Effector memory CD8-positive, alpha-beta T cell (primary cell): ENCODE measurements at regions not wholly inside any gene's neighbourhood (a gene's known extent, or its start where the extent isn't known, plus 50 kb on each side); places are given as distances from the start of the nearest gene placed in this dataset.

Experiments
- ATAC-seq: fragments of 150-1000 bp; cut with Tn5 transposase; replicated peaks from 2 replicates; pipeline ENCODE4 v1.10.0; 2021; ENCODE audit warnings: mild to moderate bottlenecking, moderate library complexity
- DNase-seq, 3 experiments: peaks; one replicate each; pipeline ENCODE4 v3.0.0; 2021
- H3K27ac Mint-ChIP-seq, 2 donors: one replicate each; pipeline ENCODE4 v1.8.0; 2022; ENCODE audit warnings: mild to moderate bottlenecking in 2 of 2, mixed read lengths in 2 of 2, moderate library complexity in 2 of 2
- H3K27me3 Mint-ChIP-seq, 2 donors: one replicate each; pipeline ENCODE4 v1.8.0; 2022; ENCODE audit warnings: mixed read lengths in 2 of 2
- H3K36me3 Mint-ChIP-seq: one replicate; pipeline ENCODE4 v1.8.0; 2022; ENCODE audit warnings: mild to moderate bottlenecking, moderate library complexity, mixed read lengths; ENCODE audit not compliant: insufficient read depth
- H3K4me1 Mint-ChIP-seq, 2 donors: one replicate each; pipeline ENCODE4 v1.8.0; 2022; ENCODE audit warnings: low read depth in 2 of 2, mixed read lengths in 2 of 2
- H3K4me3 Mint-ChIP-seq, 2 donors: one replicate each; pipeline ENCODE4 v1.8.0; 2022; ENCODE audit warnings: mild to moderate bottlenecking in 2 of 2, mixed read lengths in 2 of 2, moderate library complexity in 2 of 2
- H3K9me3 Mint-ChIP-seq, 2 donors: one replicate each; pipeline ENCODE4 v1.8.0; 2022; ENCODE audit warnings: mixed read lengths in 2 of 2

DNA sequence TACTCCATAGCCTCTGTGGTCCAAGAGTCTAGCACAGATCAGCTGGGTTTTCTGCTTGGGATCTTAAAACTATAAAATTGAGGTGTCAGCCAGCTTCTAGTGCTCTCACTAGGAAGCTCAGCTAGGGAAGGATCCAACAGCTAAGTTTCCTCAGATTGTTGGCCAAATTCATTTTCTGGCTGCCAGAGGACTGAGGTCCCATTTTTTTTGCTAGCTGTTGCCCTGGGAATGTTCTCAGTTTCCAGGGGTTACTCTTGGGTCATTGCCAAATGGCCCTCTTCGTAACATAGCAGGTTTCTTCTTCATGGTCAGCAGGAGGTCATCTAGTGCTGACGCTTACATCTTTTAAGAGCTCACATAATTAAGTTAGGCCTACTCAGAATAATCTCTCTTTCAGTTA lies 2178.2 kb downstream of the ARAP2 start:
- Mint-ChIP-seq H3K36me3 (no peaks in the 10 kb centered on the region), H3K27me3 (no peaks in the 10 kb centered on the region), H3K4me1 (no peaks in the 10 kb centered on the region), H3K4me3 (no peak overlapping the region), H3K9me3 (peaks cover 0 to 3% of the 10 kb centered on the region in 2 donors), H3K27ac (no peak overlapping the region)
- DNase-seq (no peak), ATAC-seq (no peak)

DNA sequence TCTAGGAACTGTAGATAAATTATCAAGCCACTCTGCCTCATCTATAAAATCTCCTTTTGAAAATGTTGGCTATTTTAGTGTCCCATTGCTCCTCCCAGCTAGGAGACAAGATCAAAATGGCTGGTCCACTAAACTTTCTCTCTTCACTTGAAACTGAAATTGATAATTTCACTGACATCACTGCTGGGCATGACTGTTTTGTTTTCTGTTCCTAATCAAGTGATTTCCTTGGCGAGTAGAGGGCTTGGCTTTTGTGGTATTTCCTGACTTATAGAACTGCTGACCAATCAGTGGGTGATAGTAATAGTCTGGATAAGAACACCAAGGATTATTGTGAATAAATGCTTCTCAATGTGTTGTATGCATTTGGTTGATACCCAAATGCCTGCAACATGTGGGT lies 2152.9 kb downstream of the ARAP2 start:
- Mint-ChIP-seq H3K4me1 (no peaks in the 10 kb centered on the region), H3K36me3 (no peaks in the 10 kb centered on the region), H3K27me3 (no peaks in the 10 kb centered on the region), H3K4me3 (no peak overlapping the region), H3K27ac (no peak overlapping the region), H3K9me3 (peaks cover 0 to 3% of the 10 kb centered on the region in 2 donors)
- ATAC-seq: no peak
- DNase-seq: no peak

- H3K4me1 Mint-ChIP-seq: no peaks in the 10 kb centered on the region
- ATAC-seq (no peak), DNase-seq (no peak)
- peaks cover 0 to 6% of the 10 kb centered on the region in 2 donors for H3K9me3 Mint-ChIP-seq
- H3K27ac Mint-ChIP-seq: no peak overlapping the region
- no peaks in the 10 kb centered on the region for H3K27me3 Mint-ChIP-seq
- H3K36me3 Mint-ChIP-seq: no peaks in the 10 kb centered on the region
- no peak overlapping the region for H3K4me3 Mint-ChIP-seq
Measured at GRCh38 chr4:34094114-34094513, 2150.2 kb downstream of the ARAP2 start.

DNA sequence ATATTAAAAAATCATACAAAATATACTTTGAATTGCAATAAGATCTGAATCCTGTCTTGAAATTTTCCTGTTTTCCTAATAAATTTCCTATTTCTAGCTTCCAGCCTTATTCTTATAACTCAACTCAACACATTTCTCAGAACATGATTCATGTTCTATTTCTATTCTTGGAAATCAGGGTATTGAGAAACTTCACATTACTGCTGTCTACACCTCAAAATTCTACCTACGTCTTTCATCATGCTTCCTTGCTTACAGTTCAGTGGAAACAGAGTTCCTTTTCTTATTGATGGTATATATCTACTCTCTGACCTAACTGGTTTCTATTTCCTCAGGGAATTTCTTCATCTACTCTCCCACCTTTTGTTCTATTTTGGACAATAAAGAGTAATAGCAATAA lies 2139.0 kb downstream of the ARAP2 start:
- Mint-ChIP-seq H3K4me3 (no peak overlapping the region), H3K36me3 (no peaks in the 10 kb centered on the region), H3K27me3 (no peaks in the 10 kb centered on the region), H3K9me3 (peaks cover 0 to 7% of the 10 kb centered on the region in 2 donors), H3K27ac (no peak overlapping the region), H3K4me1 (no peaks in the 10 kb centered on the region)
- DNase-seq (no peak), ATAC-seq (no peak)

- no peak overlapping the region for H3K27ac Mint-ChIP-seq
- no peaks in the 10 kb centered on the region for H3K4me1 Mint-ChIP-seq
- no peak for ATAC-seq
- no peaks in the 10 kb centered on the region for H3K27me3 Mint-ChIP-seq
- H3K36me3 Mint-ChIP-seq: no peaks in the 10 kb centered on the region
- H3K4me3 Mint-ChIP-seq: no peak overlapping the region
- peaks cover 0 to 8% of the 10 kb centered on the region in 2 donors for H3K9me3 Mint-ChIP-seq
- no peak for DNase-seq
Measured at GRCh38 chr4:34108391-34108790, 2135.9 kb downstream of the ARAP2 start.

- ATAC-seq: no peak
- H3K36me3 Mint-ChIP-seq: no peaks in the 10 kb centered on the region
- no peaks in the 10 kb centered on the region for H3K27me3 Mint-ChIP-seq
- H3K4me1 Mint-ChIP-seq: no peaks in the 10 kb centered on the region
- no peak for DNase-seq
- H3K4me3 Mint-ChIP-seq: no peak overlapping the region
- no peak overlapping the region for H3K27ac Mint-ChIP-seq
- peaks cover 0 to 3% of the 10 kb centered on the region in 2 donors for H3K9me3 Mint-ChIP-seq
Measured at GRCh38 chr4:34112573-34112972, 2131.7 kb downstream of the ARAP2 start.

DNA sequence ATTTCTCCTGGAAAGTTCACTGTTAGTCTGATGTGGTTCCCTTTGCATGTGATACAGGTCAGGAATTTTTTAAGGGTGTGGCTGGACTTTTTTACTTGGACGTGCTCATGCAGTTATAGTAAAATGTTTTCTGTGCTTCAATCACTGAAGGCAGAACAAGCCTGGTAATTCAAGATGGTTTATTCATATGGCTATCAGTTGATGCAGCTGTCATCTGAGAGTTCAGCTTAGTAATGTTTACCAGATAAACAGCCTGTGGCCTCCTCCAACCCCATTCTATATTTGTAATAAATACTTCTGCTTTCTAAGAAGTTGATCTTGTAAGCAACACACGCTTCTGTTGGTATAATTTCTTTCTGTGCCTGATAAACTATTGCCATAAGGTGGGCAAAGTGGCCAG lies 2105.9 kb downstream of the ARAP2 start:
- H3K27me3 Mint-ChIP-seq: no peaks in the 10 kb centered on the region
- DNase-seq: no peak
- no peaks in the 10 kb centered on the region for H3K36me3 Mint-ChIP-seq
- ATAC-seq: no peak
- peaks cover 10 to 31% of the 10 kb centered on the region in 2 donors for H3K9me3 Mint-ChIP-seq
- no peak overlapping the region for H3K27ac Mint-ChIP-seq
- H3K4me3 Mint-ChIP-seq: no peak overlapping the region
- no peaks in the 10 kb centered on the region for H3K4me1 Mint-ChIP-seq

DNA sequence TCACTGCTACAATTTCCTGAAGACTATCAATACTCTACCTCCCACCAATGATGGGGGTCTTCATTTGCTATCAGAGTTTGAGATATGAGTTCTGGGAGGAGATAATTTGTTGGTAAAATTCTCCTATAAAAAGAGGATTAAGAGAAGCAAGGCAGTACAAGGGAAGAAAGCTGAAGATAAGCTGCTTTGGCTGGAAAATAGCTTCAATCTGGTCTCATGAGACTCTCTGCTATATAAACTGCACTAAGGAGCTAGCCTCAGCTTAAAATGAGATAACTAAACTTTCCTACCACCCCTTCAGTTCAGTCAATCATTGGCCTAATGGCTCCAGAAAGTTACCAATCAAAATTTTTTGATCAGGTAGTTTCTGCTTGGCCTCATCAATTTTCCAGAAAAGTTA lies 2105.0 kb downstream of the ARAP2 start:
- no peaks in the 10 kb centered on the region for H3K27me3 Mint-ChIP-seq
- no peak for DNase-seq
- peaks cover 10 to 26% of the 10 kb centered on the region in 2 donors for H3K9me3 Mint-ChIP-seq
- H3K27ac Mint-ChIP-seq: no peak overlapping the region
- H3K4me1 Mint-ChIP-seq: no peaks in the 10 kb centered on the region
- H3K36me3 Mint-ChIP-seq: no peaks in the 10 kb centered on the region
- no peak for ATAC-seq
- H3K4me3 Mint-ChIP-seq: no peak overlapping the region

DNA sequence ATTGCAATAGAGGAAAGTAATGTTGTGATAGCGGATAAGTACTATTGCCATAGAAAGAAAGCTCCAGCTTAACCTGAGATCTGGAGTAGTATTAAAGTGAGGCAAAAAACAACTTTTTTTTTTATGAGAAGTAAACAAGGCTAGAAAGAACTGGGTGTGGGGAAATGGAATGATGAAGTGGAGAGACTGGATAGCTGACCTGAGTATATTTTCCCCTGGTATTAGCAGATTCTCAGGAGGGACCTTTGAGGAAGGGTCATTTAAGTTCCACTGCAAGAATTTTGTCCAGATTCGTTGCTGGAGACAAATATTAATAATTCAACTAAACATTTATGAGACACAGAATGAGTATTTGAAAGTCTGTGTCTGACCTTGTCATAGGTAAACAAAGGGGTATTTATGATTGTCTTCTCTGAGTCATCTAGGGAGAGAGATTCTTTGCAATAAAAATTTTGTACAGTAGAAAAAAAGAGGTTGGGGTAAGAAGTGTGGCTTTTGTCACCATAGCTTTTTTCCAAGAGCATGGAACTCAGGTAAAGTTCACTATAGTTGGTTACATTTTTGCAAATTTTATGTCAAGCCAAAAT lies 2095.9 kb downstream of the ARAP2 start:
- H3K9me3 Mint-ChIP-seq: peaks cover 5 to 18% of the 10 kb centered on the region in 2 donors
- no peak for DNase-seq
- no peaks in the 10 kb centered on the region for H3K4me1 Mint-ChIP-seq
- no peak overlapping the region for H3K27ac Mint-ChIP-seq
- no peaks in the 10 kb centered on the region for H3K36me3 Mint-ChIP-seq
- H3K27me3 Mint-ChIP-seq: no peaks in the 10 kb centered on the region
- ATAC-seq: no peak
- H3K4me3 Mint-ChIP-seq: no peak overlapping the region

DNA sequence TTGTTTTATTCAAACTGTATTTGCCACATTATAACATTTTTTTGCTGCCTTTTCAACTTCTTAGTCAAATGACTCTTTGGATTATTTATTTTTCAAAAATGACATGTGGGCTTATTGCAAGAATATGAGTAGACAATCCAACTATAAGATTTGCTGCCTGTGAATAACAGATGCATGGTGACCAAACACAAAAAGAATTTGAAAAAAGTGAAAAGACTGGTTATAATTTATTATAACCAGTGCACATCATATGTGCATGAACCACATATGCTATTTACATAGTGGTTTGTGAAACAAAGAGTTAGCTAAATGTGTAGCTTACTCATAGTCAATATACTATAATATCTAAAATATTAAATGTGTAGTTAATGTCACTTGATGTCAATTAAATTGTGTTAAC lies 2086.8 kb downstream of the ARAP2 start:
- Mint-ChIP-seq H3K36me3 (no peaks in the 10 kb centered on the region), H3K4me3 (no peak overlapping the region), H3K9me3 (peaks cover 11 to 23% of the 10 kb centered on the region in 2 donors), H3K27me3 (no peaks in the 10 kb centered on the region), H3K4me1 (no peaks in the 10 kb centered on the region), H3K27ac (no peak overlapping the region)
- DNase-seq (no peak), ATAC-seq (no peak)

GRCh38 chr4:34158878-34159277 lies 2085.4 kb downstream of the ARAP2 start:
- ATAC-seq (no peak), DNase-seq (no peak)
- Mint-ChIP-seq H3K9me3 (peaks cover 11 to 23% of the 10 kb centered on the region in 2 donors), H3K27me3 (no peaks in the 10 kb centered on the region), H3K4me1 (no peaks in the 10 kb centered on the region), H3K36me3 (no peaks in the 10 kb centered on the region), H3K27ac (no peak overlapping the region), H3K4me3 (no peak overlapping the region)

- ATAC-seq: no peak
- no peak for DNase-seq
- Mint-ChIP-seq H3K4me3 (no peak overlapping the region), H3K27me3 (no peaks in the 10 kb centered on the region), H3K27ac (no peak overlapping the region), H3K36me3 (peaks cover 2% of the 10 kb centered on the region), H3K4me1 (no peaks in the 10 kb centered on the region), H3K9me3 (peaks cover 0 to 9% of the 10 kb centered on the region in 2 donors)
Measured at GRCh38 chr4:34170946-34171345, 2073.4 kb downstream of the ARAP2 start.

GRCh38 chr4:34176609-34177008 lies 2067.7 kb downstream of the ARAP2 start:
- Mint-ChIP-seq H3K4me3 (no peak overlapping the region), H3K27ac (no peak overlapping the region), H3K4me1 (no peaks in the 10 kb centered on the region), H3K36me3 (peaks cover 4% of the 10 kb centered on the region), H3K9me3 (peaks cover 0 to 16% of the 10 kb centered on the region in 2 donors), H3K27me3 (no peaks in the 10 kb centered on the region)
- no peak for DNase-seq
- no peak for ATAC-seq

DNA sequence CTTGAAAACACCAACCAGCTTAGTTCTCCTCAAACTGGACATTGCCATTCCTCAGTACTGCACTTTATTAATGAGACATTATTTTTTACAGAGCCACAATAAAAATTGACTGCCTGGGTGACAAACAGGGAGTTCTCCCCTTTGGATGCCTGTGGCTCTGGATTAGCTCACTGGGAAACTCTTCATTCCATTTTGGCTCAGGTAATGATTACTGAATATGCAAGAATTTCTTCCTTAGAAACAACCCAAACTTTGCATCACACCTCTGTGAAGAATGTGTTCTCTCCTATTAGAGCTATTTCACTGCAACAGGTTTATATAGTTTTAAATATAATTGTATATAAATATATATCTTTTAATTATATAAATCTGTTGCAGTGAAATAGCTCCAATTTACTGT lies 2065.8 kb downstream of the ARAP2 start:
- DNase-seq (no peak), ATAC-seq (no peak)
- peaks cover 4 to 16% of the 10 kb centered on the region in 2 donors for H3K9me3 Mint-ChIP-seq
- no peak overlapping the region for H3K4me3 Mint-ChIP-seq
- H3K36me3 Mint-ChIP-seq: peaks cover 4% of the 10 kb centered on the region
- no peaks in the 10 kb centered on the region for H3K4me1 Mint-ChIP-seq
- H3K27me3 Mint-ChIP-seq: no peaks in the 10 kb centered on the region
- H3K27ac Mint-ChIP-seq: no peak overlapping the region
